Muscle of arm (tissue), 1 donor: ENCODE measurements at regions not wholly inside any gene's neighbourhood (a gene's known extent, or its start where the extent isn't known, plus 50 kb on each side); places are given as distances from the start of the nearest gene placed in this dataset.

Experiments used
- DNase-seq: peaks from one replicate; pipeline ENCODE4 v3.0.0-alpha.2; 2013

DNA sequence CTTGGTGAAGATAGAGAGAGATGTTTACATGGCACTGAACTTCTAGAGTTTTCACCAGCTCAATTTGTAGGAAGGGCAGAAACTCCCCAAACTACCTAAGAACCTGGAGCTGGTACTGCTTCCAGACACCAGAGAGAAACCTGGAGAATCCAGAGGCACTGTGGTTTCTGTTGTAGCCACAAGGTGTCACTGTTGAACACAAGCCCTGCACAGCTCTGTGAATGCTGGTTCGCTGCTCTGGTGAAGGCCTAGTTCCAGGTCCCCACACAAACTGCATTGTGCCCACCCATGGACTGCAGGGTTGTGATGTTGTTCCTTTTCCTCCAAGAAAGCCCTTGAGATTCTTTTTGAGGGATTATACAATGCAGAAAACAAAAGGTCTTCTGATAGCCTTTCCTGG lies 150.5 kb upstream of the HS6ST1 start:
- no peak for DNase-seq

DNA sequence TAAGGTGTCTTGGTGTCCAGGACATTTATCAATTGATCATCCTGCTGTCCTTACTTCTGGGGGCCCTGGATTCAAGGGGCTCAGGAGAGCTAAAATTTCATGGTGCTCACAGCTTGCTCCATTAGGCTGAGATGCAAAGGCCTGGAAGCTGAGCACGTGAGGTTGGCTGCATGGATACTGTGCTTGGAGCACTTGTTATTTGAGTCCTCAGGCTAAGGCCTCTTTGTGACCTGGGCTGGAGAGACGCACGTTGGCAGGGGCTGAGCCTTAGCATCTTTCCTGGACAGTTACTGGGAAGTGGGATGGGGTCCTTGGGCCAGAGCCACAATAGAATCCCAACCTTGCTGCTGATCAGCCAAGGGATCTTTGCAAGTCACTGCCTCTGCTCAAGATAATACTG lies 151.2 kb upstream of the HS6ST1 start:
- no peak for DNase-seq

DNA sequence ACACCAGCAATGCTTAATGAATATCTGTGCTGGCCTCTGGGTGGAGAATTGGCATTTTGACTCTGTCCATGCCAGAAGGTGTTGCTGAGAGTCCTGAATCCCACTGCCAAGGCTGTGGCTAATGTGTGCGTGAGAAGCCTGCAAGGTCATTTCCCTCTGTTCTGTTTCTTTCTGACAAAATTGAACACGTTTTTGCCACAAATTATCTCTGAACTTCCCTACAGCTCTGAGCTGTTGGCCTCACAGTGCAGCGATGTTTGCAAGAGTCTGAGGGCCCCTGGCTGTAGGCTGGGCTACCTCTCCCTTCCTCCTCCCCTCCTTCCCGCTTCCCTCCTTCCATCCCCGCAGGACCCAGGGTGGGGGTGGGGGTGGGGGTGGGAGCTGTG lies 154.1 kb upstream of the HS6ST1 start:
- no peak for DNase-seq

DNA sequence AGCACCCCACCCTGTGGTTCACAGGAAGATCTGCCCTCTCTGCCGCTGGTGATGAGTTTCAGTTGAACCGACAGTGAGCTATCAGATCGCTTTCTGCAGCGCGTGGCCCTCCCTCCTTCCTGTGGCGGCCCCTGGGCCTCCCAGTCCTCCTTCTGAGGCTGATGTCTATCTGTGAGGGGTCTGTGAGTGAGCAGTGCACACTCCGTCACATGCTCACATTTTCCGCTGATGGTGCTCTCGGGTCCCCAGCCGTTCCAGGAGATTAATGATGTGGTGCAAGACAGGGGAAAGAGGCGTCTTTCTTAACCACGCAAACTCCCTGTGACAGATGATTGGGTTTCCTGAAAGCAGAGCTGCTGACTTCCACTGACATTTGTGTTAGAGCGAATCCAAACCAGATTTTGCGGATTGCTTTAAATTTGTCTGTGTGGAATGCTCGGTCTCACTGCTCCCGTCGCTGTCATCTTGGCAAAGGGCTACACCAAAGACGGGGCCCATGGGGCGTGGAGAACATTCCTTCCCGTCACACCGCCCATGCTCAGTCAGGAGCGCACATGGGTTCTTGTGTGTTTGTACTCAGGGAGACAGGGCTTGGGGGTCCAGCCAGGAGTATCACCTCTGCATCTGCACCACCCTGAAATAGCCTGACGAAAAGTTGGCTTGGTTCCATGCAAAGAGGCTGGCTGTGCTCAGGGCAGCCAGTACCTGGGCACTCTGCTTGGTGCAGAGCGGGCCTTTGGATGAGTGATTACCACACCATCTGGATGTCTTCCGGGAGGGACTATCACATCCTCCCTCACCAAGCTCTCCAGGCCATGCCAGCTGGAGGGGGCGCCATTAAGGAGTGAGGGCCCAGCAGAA lies 154.7 kb upstream of the HS6ST1 start:
- peak; percentile 93 for DNase-seq

- DNase-seq = peak; percentile 20
Observed at GRCh38 chr2:128474036-128474955, 155.6 kb upstream of the HS6ST1 start.

DNA sequence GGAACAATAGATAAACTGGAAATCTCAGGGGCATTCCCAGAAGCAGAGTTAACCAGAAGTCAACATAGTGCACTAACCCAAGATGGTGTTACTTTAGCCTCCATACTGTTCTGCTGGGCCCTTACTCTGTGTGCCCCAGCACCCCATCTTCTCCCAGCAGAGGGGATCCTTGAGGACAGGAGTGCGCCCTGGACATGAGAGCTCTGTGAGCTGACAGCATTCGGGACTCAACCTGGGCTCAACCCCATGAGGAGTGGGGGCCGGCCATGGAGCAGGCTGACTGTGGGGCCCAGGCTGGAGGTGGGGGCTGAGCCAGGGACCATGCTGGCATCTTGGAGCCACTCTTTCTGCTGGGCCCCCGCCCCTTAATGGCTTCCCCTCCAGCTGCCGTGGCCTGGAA lies 156.3 kb upstream of the HS6ST1 start:
- no peak for DNase-seq

DNA sequence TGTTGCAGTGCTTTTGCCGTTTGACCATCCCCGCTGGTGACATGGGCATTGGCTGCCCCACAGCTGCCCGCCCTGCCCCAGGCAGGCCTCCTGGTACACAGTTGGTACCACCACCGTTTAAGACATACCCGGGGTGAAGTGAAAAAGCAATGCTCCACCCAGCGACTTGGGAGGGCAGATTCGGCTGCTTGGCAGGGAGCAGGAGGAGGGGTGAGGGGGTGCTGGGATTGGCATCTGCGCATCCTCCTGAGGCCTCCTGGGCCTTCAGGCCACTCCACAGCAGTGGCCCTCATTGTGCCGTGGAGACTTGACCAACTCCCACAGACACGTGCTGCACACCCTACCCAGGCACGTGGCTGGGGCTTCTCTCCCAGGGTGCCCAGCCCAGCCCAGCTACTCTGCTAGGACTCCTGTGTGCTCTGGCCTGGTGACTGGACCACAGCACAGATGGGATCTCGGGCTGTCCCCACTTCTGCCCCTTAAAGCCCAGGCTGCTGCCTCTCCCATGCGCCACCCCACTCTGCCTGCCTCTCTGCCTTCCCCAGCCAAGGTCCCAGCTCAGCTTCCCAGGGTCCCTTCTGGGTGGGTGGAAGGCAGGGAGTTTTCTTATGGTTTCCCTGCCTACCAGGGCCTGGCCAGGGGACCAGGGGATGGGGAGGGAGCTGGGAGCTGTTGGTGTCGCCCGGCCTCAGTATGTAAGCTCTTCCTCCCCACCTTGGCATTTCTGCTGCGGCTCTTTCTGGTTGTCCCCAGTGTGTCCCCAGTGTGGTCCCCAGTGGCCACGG lies 157.0 kb upstream of the HS6ST1 start:
- no peak for DNase-seq

DNA sequence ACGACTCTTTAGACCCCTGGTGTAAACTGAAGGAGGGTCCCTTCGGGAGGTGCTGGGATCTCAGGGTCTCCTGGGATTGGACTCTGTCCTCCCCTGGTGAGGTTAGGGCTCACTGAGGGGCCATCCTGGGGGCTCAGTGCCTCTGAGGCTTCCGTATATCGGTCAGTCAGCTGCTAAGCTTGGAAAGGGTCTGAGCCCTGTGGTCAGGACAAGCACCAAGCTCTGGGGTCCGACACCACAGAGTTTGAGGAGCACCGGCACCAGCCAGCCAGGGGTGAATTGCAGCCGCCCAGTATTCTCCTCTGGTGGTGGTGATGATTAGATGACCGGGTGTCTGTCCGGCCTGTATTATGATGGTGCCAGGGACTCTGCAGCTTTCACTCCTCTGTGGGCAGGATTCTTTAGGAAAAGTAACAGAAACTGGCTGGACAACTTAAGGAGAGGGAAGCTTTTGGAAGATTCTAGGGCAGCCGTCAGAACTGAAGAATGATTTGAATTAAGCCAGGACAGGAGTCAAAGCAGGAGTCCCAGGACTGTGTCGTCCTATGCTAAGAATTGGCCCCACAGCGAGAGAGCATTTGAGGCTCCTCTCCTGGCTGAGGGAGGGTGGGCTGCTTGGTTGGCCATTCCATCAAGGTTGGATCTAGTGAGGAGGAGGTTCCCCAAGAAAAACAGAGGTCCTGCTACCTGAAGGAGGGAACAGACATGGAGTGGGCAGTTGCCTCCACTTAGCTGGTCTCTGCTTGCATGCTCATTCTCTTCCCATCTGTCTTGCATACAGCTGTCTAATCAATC lies 158.6 kb upstream of the HS6ST1 start:
- no peak for DNase-seq

GRCh38 chr2:128477891-128478290 lies 159.2 kb upstream of the HS6ST1 start:
- no peak for DNase-seq

- DNase-seq = no peak
Observed at GRCh38 chr2:128485761-128486639, 167.3 kb upstream of the HS6ST1 start.

DNA sequence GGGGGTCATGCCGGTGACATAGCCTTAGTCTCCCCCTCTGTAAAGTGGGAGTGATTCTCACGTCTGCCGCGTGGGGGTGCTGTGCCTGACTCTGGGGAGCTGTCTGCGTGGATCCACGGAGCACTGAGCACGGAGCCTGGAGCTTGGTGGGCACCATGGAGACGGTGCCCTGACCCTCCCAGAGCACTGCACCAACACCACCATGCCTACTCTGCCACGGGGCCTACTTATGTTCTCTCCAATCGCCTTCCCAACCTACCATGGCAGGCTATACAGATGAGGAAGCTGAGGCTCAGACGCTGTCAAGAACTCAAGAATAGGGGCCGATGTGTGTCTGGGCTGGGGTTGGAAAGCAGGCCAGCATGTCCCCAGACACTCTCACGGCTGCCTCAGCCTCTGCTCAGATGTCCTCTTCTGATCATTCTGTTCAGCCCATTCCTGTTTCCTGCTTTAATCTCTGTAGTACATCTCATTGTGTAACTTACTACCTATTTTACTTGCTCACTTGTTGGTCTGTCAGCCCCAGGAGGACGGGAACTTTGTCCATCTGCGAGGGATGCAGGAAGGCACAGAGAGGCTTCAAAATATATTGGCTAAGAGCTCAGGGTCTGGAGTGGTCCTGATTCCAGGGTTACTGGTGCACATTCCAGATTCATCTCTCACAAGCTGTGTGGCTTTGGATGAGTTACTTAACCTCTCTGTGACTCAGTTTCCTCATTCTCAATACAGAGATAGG lies 168.1 kb upstream of the HS6ST1 start:
- no peak for DNase-seq

- no peak for DNase-seq
Observed at GRCh38 chr2:128487650-128488387, 169.2 kb upstream of the HS6ST1 start.

GRCh38 chr2:128488434-128488833 lies 169.8 kb upstream of the HS6ST1 start:
- no peak for DNase-seq

DNA sequence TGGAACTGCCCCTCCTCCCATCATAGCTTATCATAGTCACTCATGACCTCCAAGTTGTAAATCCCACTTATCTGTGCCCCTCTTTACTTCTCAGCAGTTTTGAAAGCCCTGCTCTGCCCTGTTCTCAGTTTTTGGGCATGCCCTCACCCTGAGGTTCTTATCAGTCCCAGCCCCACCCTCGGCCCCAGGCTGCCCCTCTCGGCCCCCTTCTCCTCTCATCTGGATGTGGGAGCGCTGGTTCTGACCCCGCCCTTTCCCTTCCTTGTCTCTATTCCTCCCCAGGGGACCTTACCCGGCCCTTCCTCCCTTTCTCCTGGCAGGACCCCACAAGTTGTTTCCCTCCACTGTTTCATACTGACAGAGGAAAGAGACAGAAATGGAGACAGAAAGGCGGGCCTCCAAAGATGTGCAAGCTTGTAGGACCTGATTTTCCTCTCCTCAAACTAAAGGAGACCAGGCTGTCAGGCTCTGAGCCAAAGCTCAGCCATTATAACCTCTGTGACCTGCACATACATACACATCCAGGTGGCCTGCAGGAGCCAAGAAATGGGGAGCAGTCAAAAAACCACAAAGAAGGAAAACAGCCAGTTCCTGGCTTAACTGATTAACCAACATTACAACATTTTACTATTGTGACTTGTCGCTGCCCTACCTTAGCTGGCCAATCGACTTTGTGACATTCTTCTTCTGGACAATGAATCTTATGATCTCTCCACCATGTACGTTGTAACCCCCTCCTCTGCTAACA lies 171.0 kb upstream of the HS6ST1 start:
- no peak for DNase-seq

- DNase-seq = no peak
Observed at GRCh38 chr2:128490321-128490720, 171.7 kb upstream of the HS6ST1 start.

DNA sequence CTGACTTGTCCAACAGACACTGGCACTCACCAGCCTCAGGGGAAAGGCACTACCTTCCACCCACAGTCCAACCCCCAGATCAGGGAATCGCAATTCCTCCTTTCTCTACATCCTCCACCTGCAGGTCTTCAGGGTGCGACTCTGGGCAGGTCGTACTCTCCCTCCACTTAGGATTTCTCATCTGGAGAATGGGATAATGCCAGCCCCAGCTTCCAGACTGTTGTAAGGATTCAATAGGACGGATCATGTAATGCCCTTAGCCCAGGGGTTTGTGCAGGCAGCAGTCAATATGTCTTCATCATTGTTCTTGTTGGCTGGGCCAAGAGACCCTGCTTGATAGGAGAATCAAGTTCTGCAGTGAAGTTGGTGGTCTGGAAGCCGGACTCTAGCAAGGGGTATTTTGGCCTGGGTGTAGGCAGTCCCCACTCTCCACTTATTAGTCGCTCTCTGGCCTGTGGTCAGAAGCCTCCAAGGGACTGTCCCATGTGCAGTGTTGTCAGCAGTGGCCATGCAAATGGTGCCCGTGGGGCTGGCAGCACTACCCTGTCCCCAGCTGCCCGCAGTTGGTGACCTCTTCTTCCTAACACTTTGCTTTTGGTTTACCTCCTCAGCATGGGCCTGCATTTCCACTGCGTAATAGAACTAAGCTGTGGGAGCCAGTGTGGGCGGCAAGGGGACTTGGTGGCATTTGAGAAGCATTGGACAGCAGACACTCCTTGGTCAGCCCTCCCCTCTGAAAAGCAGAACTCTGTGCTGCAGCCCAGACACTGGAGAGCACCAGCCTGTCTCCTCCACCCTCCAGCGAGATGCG lies 172.4 kb upstream of the HS6ST1 start:
- no peak for DNase-seq

DNA sequence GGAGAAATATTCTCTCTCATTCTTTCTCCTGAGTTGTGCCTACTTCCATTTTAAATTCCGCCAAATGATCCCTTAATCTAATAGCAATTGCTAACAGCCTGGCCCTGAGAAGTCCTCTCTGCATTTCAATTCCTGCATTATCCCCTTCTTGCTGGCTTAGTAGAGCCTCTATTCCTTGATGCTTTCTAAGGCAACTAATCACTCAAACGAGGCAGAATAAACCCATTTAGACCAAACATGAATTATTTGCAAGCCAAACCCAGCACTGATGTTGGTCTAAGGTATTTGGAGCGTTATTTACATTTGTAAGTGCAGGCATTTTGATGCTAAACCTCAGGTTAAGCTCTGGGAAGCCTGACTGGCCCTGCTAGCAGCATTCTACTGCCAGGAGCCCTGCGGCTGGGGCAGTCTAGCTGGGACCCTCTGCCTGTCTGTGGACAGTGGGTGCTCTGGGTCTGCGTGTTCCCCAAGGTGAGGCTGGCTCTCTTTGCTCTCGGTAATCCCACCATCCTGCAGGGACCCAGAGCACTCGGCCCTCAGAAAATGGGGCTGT lies 173.1 kb upstream of the HS6ST1 start:
- no peak for DNase-seq
